H1 (cell line): ENCODE measurements at regions not wholly inside any gene's neighbourhood (a gene's known extent, or its start where the extent isn't known, plus 50 kb on each side); places are given as distances from the start of the nearest gene placed in this dataset.
A peak's percentile ranks its signal among the peaks of the same experiment; 100 is the strongest.

Experiments used
- TF ChIP-seq, protein P1 (sequence below): fragments of 300-600 bp; sonication (generic); IDR thresholded peaks from 2 replicates; pipeline ENCODE4 v1.7.1; 2012; ENCODE audit warnings: low read length, moderate library complexity, mild to moderate bottlenecking, inconsistent platforms; ENCODE audit not compliant: insufficient replicate concordance

DNA sequence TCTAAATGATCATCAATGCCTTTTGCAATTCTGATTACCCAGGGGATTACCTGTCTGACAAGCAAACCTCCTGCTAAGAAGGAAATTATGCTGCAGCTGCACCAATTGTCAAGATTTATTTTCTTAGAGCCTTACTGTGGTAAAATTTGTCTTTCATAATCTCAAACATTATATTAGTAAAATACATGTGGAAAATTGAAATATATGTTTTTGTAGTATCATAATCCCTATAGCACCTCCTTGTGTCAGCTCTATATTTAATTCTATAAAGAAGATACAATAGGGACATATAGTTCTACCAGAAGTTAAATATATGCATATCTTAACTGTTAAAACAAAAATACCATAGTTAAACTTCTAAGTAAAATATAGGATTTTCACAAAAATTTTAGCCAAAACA is 655.6 kb upstream of the PCDH10 start (continued):
- TF ChIP-seq, protein P1, sequence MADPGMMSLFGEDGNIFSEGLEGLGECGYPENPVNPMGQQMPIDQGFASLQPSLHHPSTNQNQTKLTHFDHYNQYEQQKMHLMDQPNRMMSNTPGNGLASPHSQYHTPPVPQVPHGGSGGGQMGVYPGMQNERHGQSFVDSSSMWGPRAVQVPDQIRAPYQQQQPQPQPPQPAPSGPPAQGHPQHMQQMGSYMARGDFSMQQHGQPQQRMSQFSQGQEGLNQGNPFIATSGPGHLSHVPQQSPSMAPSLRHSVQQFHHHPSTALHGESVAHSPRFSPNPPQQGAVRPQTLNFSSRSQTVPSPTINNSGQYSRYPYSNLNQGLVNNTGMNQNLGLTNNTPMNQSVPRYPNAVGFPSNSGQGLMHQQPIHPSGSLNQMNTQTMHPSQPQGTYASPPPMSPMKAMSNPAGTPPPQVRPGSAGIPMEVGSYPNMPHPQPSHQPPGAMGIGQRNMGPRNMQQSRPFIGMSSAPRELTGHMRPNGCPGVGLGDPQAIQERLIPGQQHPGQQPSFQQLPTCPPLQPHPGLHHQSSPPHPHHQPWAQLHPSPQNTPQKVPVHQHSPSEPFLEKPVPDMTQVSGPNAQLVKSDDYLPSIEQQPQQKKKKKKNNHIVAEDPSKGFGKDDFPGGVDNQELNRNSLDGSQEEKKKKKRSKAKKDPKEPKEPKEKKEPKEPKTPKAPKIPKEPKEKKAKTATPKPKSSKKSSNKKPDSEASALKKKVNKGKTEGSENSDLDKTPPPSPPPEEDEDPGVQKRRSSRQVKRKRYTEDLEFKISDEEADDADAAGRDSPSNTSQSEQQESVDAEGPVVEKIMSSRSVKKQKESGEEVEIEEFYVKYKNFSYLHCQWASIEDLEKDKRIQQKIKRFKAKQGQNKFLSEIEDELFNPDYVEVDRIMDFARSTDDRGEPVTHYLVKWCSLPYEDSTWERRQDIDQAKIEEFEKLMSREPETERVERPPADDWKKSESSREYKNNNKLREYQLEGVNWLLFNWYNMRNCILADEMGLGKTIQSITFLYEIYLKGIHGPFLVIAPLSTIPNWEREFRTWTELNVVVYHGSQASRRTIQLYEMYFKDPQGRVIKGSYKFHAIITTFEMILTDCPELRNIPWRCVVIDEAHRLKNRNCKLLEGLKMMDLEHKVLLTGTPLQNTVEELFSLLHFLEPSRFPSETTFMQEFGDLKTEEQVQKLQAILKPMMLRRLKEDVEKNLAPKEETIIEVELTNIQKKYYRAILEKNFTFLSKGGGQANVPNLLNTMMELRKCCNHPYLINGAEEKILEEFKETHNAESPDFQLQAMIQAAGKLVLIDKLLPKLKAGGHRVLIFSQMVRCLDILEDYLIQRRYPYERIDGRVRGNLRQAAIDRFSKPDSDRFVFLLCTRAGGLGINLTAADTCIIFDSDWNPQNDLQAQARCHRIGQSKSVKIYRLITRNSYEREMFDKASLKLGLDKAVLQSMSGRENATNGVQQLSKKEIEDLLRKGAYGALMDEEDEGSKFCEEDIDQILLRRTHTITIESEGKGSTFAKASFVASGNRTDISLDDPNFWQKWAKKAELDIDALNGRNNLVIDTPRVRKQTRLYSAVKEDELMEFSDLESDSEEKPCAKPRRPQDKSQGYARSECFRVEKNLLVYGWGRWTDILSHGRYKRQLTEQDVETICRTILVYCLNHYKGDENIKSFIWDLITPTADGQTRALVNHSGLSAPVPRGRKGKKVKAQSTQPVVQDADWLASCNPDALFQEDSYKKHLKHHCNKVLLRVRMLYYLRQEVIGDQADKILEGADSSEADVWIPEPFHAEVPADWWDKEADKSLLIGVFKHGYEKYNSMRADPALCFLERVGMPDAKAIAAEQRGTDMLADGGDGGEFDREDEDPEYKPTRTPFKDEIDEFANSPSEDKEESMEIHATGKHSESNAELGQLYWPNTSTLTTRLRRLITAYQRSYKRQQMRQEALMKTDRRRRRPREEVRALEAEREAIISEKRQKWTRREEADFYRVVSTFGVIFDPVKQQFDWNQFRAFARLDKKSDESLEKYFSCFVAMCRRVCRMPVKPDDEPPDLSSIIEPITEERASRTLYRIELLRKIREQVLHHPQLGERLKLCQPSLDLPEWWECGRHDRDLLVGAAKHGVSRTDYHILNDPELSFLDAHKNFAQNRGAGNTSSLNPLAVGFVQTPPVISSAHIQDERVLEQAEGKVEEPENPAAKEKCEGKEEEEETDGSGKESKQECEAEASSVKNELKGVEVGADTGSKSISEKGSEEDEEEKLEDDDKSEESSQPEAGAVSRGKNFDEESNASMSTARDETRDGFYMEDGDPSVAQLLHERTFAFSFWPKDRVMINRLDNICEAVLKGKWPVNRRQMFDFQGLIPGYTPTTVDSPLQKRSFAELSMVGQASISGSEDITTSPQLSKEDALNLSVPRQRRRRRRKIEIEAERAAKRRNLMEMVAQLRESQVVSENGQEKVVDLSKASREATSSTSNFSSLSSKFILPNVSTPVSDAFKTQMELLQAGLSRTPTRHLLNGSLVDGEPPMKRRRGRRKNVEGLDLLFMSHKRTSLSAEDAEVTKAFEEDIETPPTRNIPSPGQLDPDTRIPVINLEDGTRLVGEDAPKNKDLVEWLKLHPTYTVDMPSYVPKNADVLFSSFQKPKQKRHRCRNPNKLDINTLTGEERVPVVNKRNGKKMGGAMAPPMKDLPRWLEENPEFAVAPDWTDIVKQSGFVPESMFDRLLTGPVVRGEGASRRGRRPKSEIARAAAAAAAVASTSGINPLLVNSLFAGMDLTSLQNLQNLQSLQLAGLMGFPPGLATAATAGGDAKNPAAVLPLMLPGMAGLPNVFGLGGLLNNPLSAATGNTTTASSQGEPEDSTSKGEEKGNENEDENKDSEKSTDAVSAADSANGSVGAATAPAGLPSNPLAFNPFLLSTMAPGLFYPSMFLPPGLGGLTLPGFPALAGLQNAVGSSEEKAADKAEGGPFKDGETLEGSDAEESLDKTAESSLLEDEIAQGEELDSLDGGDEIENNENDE = peak; percentile 47
